Cardiac muscle cell (in vitro differentiated cells and primary cell): ENCODE measurements at regions not wholly inside any gene's neighbourhood (a gene's known extent, or its start where the extent isn't known, plus 50 kb on each side); places are given as distances from the start of the nearest gene placed in this dataset.

Experiments
- DNase-seq, 2 donors: peaks; one replicate each; pipeline versions ENCODE4 v3.0.0 to v3.0.0-alpha.2; 2010 to 2017; ENCODE audit warnings: low read depth in 1 of 2, low spot score in 1 of 2
- H3K27ac ChIP-seq: fragments of 200-600 bp; sonication (generic); 2 replicates; pipeline ENCODE4 v1.5.1; 2016
- H3K27me3 ChIP-seq: fragments of 200-600 bp; sonication (generic); 2 replicates; pipeline ENCODE4 v1.6.0; 2016; ENCODE audit warnings: control low read depth
- H3K36me3 ChIP-seq: fragments of 200-600 bp; sonication (generic); 2 replicates; pipeline ENCODE4 v1.5.1; 2016; ENCODE audit warnings: control low read depth
- H3K4me1 ChIP-seq: fragments of 200-600 bp; sonication (generic); 2 replicates; pipeline ENCODE4 v1.8.1; 2017; ENCODE audit warnings: low read depth, mild to moderate bottlenecking, mixed run types
- H3K4me3 ChIP-seq: fragments of 200-600 bp; sonication (generic); 2 replicates; pipeline ENCODE4 v1.5.1; 2016; ENCODE audit warnings: mild to moderate bottlenecking
- H3K9me3 ChIP-seq: fragments of 200-600 bp; sonication (generic); 2 replicates; pipeline ENCODE4 v1.5.1; 2017; ENCODE audit warnings: low read depth, mild to moderate bottlenecking, control low read depth
- TF ChIP-seq, protein P1 (sequence below): IDR thresholded peaks from 2 replicates; pipeline ENCODE4 v1.5.1; 2012; ENCODE audit warnings: low read depth, mild to moderate bottlenecking, low read length

DNA sequence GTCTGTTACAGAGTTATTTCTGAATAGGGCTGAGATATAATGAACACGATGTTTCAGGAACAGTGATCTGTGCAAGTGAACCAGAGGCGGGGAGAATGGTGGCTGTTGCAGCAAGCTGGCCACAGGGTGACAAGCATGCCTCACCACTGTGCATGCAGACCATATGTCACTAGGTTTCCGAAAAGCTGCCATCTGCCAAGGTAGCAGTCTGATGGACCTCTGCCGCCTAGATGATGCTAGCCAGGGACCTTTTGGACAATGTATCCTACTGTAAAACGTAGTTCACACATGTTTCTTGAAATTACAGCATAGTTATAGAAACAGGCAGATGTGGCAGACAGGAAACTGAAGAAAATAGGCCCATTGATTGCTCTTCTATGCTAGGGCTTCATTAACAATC, 204.2 kb upstream of the RRP15 start:
- H3K27me3 ChIP-seq, result no peaks in the 10 kb centered on the region
- H3K4me1 ChIP-seq, result peaks cover 11% of the 10 kb centered on the region
- TF ChIP-seq, protein P1, sequence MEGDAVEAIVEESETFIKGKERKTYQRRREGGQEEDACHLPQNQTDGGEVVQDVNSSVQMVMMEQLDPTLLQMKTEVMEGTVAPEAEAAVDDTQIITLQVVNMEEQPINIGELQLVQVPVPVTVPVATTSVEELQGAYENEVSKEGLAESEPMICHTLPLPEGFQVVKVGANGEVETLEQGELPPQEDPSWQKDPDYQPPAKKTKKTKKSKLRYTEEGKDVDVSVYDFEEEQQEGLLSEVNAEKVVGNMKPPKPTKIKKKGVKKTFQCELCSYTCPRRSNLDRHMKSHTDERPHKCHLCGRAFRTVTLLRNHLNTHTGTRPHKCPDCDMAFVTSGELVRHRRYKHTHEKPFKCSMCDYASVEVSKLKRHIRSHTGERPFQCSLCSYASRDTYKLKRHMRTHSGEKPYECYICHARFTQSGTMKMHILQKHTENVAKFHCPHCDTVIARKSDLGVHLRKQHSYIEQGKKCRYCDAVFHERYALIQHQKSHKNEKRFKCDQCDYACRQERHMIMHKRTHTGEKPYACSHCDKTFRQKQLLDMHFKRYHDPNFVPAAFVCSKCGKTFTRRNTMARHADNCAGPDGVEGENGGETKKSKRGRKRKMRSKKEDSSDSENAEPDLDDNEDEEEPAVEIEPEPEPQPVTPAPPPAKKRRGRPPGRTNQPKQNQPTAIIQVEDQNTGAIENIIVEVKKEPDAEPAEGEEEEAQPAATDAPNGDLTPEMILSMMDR, result no peak
- no peaks in the 10 kb centered on the region for H3K36me3 ChIP-seq
- H3K27ac ChIP-seq, result no peak overlapping the region
- no peak overlapping the region for H3K4me3 ChIP-seq
- no peaks in the 10 kb centered on the region for H3K9me3 ChIP-seq
- no peak for DNase-seq

DNA sequence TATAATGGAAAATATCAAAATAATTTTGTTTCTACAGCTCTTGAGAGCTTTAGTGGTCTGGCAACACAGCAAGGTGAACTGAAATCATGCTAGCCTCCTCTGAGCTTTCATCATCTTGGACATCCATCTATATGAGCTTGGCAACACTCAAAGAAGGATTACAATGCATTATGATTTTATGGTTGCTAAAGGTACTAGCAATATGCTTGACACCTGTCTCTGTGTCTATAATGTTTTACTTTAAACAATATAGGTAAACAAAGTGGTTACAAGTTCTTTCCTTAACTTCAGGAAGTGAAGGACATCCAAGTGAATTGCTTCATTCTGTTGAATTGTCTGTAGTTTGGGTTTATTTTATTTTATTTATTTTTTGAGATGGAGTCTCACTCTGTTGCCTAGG, 203.7 kb upstream of the RRP15 start:
- Histone ChIP-seq H3K27me3 (no peaks in the 10 kb centered on the region), H3K4me3 (no peak overlapping the region), H3K4me1 (peaks cover 11% of the 10 kb centered on the region), H3K9me3 (no peaks in the 10 kb centered on the region), H3K36me3 (no peaks in the 10 kb centered on the region), H3K27ac (no peak overlapping the region)
- TF ChIP-seq, protein P1, result no peak
- DNase-seq, result no peak

DNA sequence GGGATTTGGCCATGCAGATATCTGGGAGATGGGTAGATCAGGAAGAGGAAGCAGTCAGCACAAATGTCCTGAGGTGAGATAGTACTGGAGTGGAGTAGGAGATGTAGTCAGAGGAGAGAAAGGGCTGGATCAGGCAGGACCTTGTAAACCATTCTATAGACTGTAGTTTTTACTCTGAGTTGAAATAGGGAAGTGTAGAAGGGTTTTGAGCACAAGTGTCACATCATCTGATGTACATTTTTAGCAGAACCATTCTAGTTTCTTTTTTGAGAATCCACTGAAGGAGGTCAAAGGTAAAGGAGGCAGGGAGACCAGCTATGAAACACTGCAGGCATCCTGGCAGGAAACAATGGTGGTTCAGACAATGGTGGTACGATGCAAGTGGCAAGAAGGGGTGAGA, 194.6 kb upstream of the RRP15 start:
- Histone ChIP-seq H3K36me3 (no peaks in the 10 kb centered on the region), H3K27ac (no peak overlapping the region), H3K4me1 (no peaks in the 10 kb centered on the region), H3K9me3 (no peaks in the 10 kb centered on the region), H3K27me3 (no peaks in the 10 kb centered on the region), H3K4me3 (no peak overlapping the region)
- no peak for DNase-seq
- TF ChIP-seq, protein P1, result no peak

DNA sequence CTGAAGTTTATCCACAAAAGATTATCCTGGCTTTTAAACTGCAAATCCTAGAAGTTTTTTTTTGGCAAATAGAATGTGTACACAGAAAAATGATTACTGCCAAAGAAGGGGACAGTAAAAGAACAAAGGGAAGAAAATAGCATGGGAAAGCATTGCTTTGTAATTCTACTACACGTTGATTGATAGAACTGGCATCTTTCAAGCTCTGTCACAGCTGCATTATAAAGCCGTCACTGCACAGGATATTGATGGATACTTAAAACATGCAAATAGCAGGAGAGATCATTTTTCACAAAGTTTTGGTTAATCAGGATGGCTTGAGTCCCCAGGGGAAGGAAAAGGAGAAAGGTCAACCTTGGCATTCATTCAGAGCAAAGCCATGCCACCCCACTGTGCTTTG, 183.7 kb upstream of the RRP15 start:
- TF ChIP-seq, protein P1, result no peak
- no peak for DNase-seq

DNA sequence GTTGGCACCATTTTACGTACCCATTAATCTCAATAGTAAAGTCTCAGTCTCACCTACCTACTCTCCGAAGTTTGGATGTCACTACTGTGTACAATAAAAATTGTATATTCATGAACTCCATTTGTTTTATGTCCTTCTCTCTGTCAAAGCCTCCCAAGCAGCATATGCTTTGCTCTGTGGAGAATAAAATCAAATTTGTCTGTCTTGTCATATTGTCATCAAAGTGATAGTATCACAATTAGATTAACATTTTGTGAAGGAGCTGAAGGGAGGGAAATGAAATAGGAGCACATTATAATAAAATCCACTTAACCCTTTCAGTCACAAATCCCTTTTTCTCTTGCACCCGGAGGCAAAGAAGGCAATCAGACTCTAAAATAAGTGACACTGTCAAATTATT, 177.1 kb upstream of the RRP15 start:
- no peaks in the 10 kb centered on the region for H3K36me3 ChIP-seq
- no peak overlapping the region for H3K27ac ChIP-seq
- H3K9me3 ChIP-seq, result no peaks in the 10 kb centered on the region
- H3K4me1 ChIP-seq, result no peaks in the 10 kb centered on the region
- no peaks in the 10 kb centered on the region for H3K27me3 ChIP-seq
- TF ChIP-seq, protein P1, result no peak
- no peak overlapping the region for H3K4me3 ChIP-seq
- no peak for DNase-seq

More for the DNA sequence above, 183.7 kb upstream of the RRP15 start:
- no peak overlapping the region for H3K27ac ChIP-seq
- no peak overlapping the region for H3K4me3 ChIP-seq
- no peaks in the 10 kb centered on the region for H3K9me3 ChIP-seq
- H3K4me1 ChIP-seq, result no peaks in the 10 kb centered on the region
- H3K27me3 ChIP-seq, result no peaks in the 10 kb centered on the region
- no peaks in the 10 kb centered on the region for H3K36me3 ChIP-seq

DNA sequence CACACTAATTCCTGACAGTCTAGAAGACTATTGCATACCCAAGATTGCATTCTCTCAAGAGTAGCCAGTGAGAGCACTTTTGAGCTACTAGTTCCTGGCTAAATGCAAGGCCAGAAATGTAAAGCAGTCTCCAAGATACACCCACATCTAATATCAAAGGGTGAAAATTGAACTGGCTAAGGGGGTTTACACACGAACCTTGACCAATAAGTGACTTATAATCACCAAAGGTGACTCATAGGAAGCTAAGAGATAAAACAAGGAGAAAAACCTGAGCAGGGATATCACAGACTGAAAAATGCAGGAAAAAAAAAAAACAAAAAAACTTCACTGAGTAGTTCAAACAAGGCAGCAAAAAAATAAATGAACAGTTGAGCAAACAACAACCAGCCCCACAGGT, 172.2 kb upstream of the RRP15 start:
- Histone ChIP-seq H3K27ac (no peak overlapping the region), H3K4me3 (no peak overlapping the region), H3K27me3 (no peaks in the 10 kb centered on the region), H3K9me3 (no peaks in the 10 kb centered on the region), H3K4me1 (no peaks in the 10 kb centered on the region), H3K36me3 (no peaks in the 10 kb centered on the region)
- TF ChIP-seq, protein P1, result no peak
- DNase-seq, result no peak
